HepG2 (cell line): ENCODE measurements at regions not wholly inside any gene's neighbourhood (a gene's known extent, or its start where the extent isn't known, plus 50 kb on each side); places are given as distances from the start of the nearest gene placed in this dataset.
A peak's percentile ranks its signal among the peaks of the same experiment; 100 is the strongest.

Experiments used
- ATAC-seq: fragments of 200-7000 bp; cut with Tn5 transposase; 3 replicates; pipeline ENCODE4 v1.9.1; 2020; ENCODE audit warnings: mild to moderate bottlenecking, moderate library complexity
- BruUV-seq: library from RNA; stranded (reverse); fragments of 400-500 nt; replicated peaks from 2 replicates; lab custom pipeline; 2021; lab: Mats Ljungman, UMichigan
- CTCF ChIA-PET: fragments of 300-600 bp; formaldehyde crosslinking; extraction: SDS; loops from one replicate; lab custom pipeline; 2021; ENCODE audit warnings: low total read pairs, inconsistent platforms, low intra/inter-chr PET ratio; lab: Yijun Ruan, JAX
- POLR2A ChIA-PET: fragments of 350-600 bp; sonication (Branson Sonifier 250); formaldehyde crosslinking; loops from one replicate; lab custom pipeline; 2020; ENCODE audit warnings: antibody characterized with exemption, inconsistent platforms; lab: Yijun Ruan, JAX
- DNase-seq: peaks from one replicate; pipeline ENCODE4 v3.0.0-alpha.2; 2015; ENCODE audit warnings: low spot score
- FAIRE-seq: peaks from 3 replicates; lab custom pipeline; 2011; peaks lifted over from hg19 to GRCh38; lab: Jason Lieb, UNC
- H2AFZ ChIP-seq: one replicate; pipeline ENCODE4 v1.6.1; 2011; ENCODE audit warnings: low read length, inconsistent platforms
- H3K27ac ChIP-seq: fragments of 300-600 bp; 3 replicates; pipeline ENCODE4 v1.8.0; 2011; ENCODE audit warnings: mixed run types, mild to moderate bottlenecking, mixed read lengths, low read length, inconsistent platforms; ENCODE audit not compliant: insufficient read depth; ENCODE audit errors: extremely low read length
- H3K27me3 ChIP-seq, 2 experiments: fragments of 200-600 bp in 1 of 2; 2 replicates in 1 of 2; 3 replicates in 1 of 2; pipeline versions ENCODE4 v1.6.0 to v1.8.0; 2011; ENCODE audit warnings: low read length in 2 of 2, mild to moderate bottlenecking in 2 of 2, moderate library complexity in 2 of 2, inconsistent platforms in 1 of 2; ENCODE audit not compliant: insufficient read depth in 2 of 2, control insufficient read depth in 1 of 2
- H3K36me3 ChIP-seq, 2 experiments: fragments of 200-600 bp in 1 of 2; replicated peaks in 1 of 2; 2 replicates in 1 of 2; 3 replicates in 1 of 2; pipeline versions ENCODE4 v1.5.1 to v1.8.0; 2011; ENCODE audit warnings: low read length in 2 of 2, inconsistent platforms in 1 of 2; ENCODE audit not compliant: insufficient read depth in 2 of 2, control insufficient read depth in 1 of 2
- H3K4me1 ChIP-seq: 2 replicates; pipeline ENCODE4 v1.5.1; 2012; ENCODE audit warnings: low read length, inconsistent platforms; ENCODE audit not compliant: insufficient read depth
- H3K4me2 ChIP-seq: 2 replicates; pipeline ENCODE4 v1.6.0; 2011; ENCODE audit warnings: low read depth, low read length, inconsistent platforms
- H3K4me3 ChIP-seq, 3 experiments: fragments of 200-600 bp in 1 of 3; sonication (generic), shearing (Covaris generic) in 1 of 3; replicated peaks in 1 of 3; 2 replicates each; pipeline ENCODE4 v1.5.1; 2011 to 2016; ENCODE audit warnings: low read length in 3 of 3, inconsistent platforms in 2 of 3, low read depth in 2 of 3, mild to moderate bottlenecking in 2 of 3, control low read depth in 1 of 3, mixed read lengths in 1 of 3; ENCODE audit not compliant: insufficient read depth in 1 of 3
- H3K79me2 ChIP-seq: one replicate; pipeline ENCODE4 v1.6.1; 2011; ENCODE audit warnings: low read length, inconsistent platforms; ENCODE audit not compliant: insufficient read depth
- H3K9ac ChIP-seq: 2 replicates; pipeline ENCODE4 v1.6.0; 2011; ENCODE audit warnings: mild to moderate bottlenecking, low read depth, low read length, inconsistent platforms; ENCODE audit not compliant: insufficient read depth
- H3K9me3 ChIP-seq: 2 replicates; pipeline ENCODE4 v1.5.1; 2012; ENCODE audit warnings: mild to moderate bottlenecking, low read length
- H4K20me1 ChIP-seq: 2 replicates; pipeline ENCODE4 v1.6.0; 2011; ENCODE audit warnings: inconsistent platforms, mild to moderate bottlenecking, low read length, moderate library complexity; ENCODE audit not compliant: insufficient read depth
- ATRX ChIP-seq: sonication (generic); formaldehyde crosslinking; IDR thresholded peaks from 2 replicates; pipeline ENCODE4 v1.4.0; 2020; ENCODE audit warnings: missing genetic modification reagents, borderline replicate concordance
- CEBPB ChIP-seq: IDR thresholded peaks from 2 replicates; pipeline ENCODE4 v1.6.1; 2011; ENCODE audit warnings: low read depth, low read length, improper control_type of control experiment, borderline replicate concordance
- HES4 ChIP-seq: sonication (generic); formaldehyde crosslinking; IDR thresholded peaks from 2 replicates; pipeline ENCODE4 v1.9.0; 2021; ENCODE audit warnings: mild to moderate bottlenecking, missing genetic modification reagents, borderline replicate concordance
- MAFF ChIP-seq: IDR thresholded peaks from 2 replicates; pipeline ENCODE4 v1.6.1; 2011; ENCODE audit warnings: low read depth, low read length, improper control_type of control experiment
- MAFK ChIP-seq, 2 experiments: IDR thresholded peaks in 1 of 2; conservative IDR thresholded peaks in 1 of 2; 2 replicates each; pipeline ENCODE4 v1.6.1; 2011; ENCODE audit warnings: improper control_type of control experiment in 2 of 2, low read length in 2 of 2
- ZNF589 ChIP-seq: sonication (generic); formaldehyde crosslinking; conservative IDR thresholded peaks from 2 replicates; pipeline ENCODE4 v1.8.0; 2022; ENCODE audit warnings: mild to moderate bottlenecking, moderate library complexity, missing genetic modification reagents
- WGBS: methylation state at CpG from one replicate; pipeline ENCODE4 v1.1.6; 2017; ENCODE audit warnings: low lambda C conversion rate; 5-methylcytosine and 5-hydroxymethylcytosine counted together
- in situ Hi-C: cut with HindIII; loops from 2 replicates; pipeline ENCODE4 v1.10.0; 2017; ENCODE audit warnings: low pct_unique_long_range_greater_than_20kb; ENCODE audit not compliant: extremely low pct_ligation_motif_present
- intact Hi-C: fragments of 100-400 bp; cut with micrococcal nuclease; formaldehyde crosslinking; loops from one replicate; pipeline ENCODE4 v1.10.0; 2022; ENCODE audit not compliant: unreplicated experiment
- TF ChIP-seq, protein P1 (sequence below): sonication (generic); formaldehyde crosslinking; IDR thresholded peaks from 2 replicates; pipeline ENCODE4 v1.5.0; 2020; ENCODE audit warnings: mild to moderate bottlenecking, low read depth, missing genetic modification reagents, borderline replicate concordance
- TF ChIP-seq, protein P2 (sequence below): sonication (generic); formaldehyde crosslinking; IDR thresholded peaks from 2 replicates; pipeline ENCODE4 v1.5.0; 2020; ENCODE audit warnings: mild to moderate bottlenecking, missing genetic modification reagents

DNA sequence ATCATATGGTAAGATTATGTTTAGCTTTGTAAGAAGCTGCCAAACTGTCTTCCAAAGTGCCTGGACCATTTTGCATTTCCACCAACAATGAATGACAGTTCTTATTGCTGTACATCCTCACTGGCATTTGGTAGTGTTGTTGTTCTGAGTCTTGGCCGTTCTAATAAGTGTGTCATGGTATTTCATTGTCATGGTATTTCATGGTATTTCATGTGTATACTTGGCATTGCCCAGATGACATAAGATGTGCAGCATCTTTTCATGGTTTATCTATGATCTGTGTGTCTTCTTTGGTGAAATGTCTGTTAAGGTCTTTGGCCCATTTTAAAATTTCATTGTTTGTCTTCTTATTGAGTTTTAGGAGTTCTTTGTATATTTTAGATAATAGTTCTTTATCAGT is 224.4 kb downstream of the BCAS1 start (continued):
- TF ChIP-seq, protein P1, sequence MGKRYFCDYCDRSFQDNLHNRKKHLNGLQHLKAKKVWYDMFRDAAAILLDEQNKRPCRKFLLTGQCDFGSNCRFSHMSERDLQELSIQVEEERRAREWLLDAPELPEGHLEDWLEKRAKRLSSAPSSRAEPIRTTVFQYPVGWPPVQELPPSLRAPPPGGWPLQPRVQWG (CRISPR knock-in tag): no peak

DNA sequence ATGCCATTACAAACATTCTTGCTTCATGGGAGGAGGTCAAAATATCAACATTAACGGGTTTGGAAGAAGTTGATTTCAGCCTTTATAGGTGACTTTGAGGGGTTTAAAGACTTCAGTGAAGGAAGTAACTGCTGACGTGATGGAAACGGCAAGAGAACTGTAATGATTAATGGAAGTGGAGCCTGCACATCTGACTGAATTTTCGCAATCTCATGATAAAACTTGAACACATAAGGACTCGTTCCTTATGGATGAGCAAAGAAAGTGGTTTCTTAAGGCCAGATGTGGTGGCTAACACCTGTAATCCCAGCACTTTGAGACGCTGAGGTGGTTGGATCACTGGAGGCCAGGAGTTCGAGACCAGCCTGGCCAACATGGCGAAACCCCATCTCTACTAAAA is 226.1 kb downstream of the BCAS1 start:
- H3K4me3 ChIP-seq: no peak overlapping the region
- H2AFZ ChIP-seq: no peak overlapping the region
- no peak overlapping the region for H3K9ac ChIP-seq
- H3K4me2 ChIP-seq: no peak overlapping the region
- H3K36me3 ChIP-seq: no peaks in the 10 kb centered on the region
- DNase-seq: no peak
- ATAC-seq: no peak
- peaks cover 27% of the 10 kb centered on the region for H3K4me1 ChIP-seq
- TF ChIP-seq HES4 (CRISPR knock-in tag): no peak
- TF ChIP-seq CEBPB: peak; percentile 13; the same call in 1 of the 2 replicates
- TF ChIP-seq ZNF589 (CRISPR knock-in tag): no peak
- TF ChIP-seq MAFK (conservative IDR thresholded peaks at IDR 0.05 in 1 of 2, IDR thresholded peaks at IDR 0.05 in 1 of 2; ENCODE audit: low read length in 2 of 2): peak; percentile 72 to 73
- TF ChIP-seq, protein P2, sequence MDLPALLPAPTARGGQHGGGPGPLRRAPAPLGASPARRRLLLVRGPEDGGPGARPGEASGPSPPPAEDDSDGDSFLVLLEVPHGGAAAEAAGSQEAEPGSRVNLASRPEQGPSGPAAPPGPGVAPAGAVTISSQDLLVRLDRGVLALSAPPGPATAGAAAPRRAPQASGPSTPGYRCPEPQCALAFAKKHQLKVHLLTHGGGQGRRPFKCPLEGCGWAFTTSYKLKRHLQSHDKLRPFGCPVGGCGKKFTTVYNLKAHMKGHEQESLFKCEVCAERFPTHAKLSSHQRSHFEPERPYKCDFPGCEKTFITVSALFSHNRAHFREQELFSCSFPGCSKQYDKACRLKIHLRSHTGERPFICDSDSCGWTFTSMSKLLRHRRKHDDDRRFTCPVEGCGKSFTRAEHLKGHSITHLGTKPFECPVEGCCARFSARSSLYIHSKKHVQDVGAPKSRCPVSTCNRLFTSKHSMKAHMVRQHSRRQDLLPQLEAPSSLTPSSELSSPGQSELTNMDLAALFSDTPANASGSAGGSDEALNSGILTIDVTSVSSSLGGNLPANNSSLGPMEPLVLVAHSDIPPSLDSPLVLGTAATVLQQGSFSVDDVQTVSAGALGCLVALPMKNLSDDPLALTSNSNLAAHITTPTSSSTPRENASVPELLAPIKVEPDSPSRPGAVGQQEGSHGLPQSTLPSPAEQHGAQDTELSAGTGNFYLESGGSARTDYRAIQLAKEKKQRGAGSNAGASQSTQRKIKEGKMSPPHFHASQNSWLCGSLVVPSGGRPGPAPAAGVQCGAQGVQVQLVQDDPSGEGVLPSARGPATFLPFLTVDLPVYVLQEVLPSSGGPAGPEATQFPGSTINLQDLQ (CRISPR knock-in tag): no peak
- peak; percentile 72 for TF ChIP-seq MAFF
- no peak for TF ChIP-seq ATRX (CRISPR knock-in tag)
- POLR2A ChIA-PET: interaction anchor here (1.4 kb wide), 1 partner anchor 43 kb away, joined by 3 read pairs; no protein-coding TSS in a partner anchor
- no peak overlapping the region for H3K27ac ChIP-seq
- H3K27me3 ChIP-seq: no peaks in the 10 kb centered on the region; a peak in 1 of 5 replicates
- intact Hi-C loops: no loop called here
- CTCF ChIA-PET: no interaction called here
- H3K79me2 ChIP-seq: no peaks in the 10 kb centered on the region
- H3K9me3 ChIP-seq: no peaks in the 10 kb centered on the region
- in situ Hi-C loops: no loop called here
- WGBS: 64% methylated on average over 8 of the region's 8 CpGs
- FAIRE-seq: no peak
- no TSS peak for BruUV-seq
- no peaks in the 10 kb centered on the region for H4K20me1 ChIP-seq
